Fibroblast of upper back skin (primary cell): ENCODE measurements at regions not wholly inside any gene's neighbourhood (a gene's known extent, or its start where the extent isn't known, plus 50 kb on each side); places are given as distances from the start of the nearest gene placed in this dataset.
A peak's percentile ranks its signal among the peaks of the same experiment; 100 is the strongest.
"Not testable (repeated sequence)": the region's sequence is repeated elsewhere in the genome, so short reads cannot be mapped to it uniquely, and the experiment has no call there.

Experiments used
- DNase-seq: peaks from one replicate; pipeline ENCODE4 v3.0.0-alpha.2; 2013

GRCh38 chr4:101669832-101670188 is 120.7 kb upstream of the BANK1 start:
- DNase-seq: no peak

GRCh38 chr4:101669138-101669831 is 121.2 kb upstream of the BANK1 start:
- DNase-seq: no peak

DNA sequence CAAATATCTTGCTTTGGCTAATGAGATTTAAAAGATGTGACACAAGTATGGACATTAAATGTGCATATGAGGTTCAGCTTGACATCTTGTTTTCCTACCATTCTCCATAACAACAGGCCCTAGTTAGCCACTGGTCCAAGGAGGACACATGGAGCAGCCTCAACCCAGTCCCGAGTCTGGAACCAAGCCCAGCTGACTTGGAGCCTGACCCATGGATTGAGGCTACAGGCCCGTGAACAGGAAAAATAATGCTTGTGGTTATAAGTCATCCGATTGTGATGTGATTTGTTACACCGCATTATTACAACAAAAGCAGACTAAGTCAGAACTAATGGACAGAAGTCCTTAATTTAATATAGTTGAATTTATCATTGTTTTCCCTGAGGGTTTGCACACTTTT is 123.2 kb upstream of the BANK1 start:
- peak; percentile 30 for DNase-seq

DNA sequence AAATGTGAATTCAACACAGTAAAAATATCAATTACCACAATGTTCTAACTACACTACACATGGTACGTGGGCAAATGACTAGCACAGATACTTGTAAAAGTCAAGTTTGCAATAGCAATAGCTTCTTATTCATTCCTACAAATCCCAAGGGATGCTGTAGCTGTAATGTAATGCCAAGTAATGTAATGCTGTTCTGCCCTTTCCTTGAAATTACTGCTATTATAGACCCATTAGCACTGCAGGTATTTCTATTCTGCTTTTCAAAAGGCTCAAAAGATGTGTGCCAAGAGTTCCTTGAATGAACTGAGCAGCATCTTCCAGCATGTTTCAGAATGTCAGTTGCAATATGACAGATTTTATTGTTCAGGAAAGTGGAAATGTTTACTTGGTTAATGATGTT is 129.9 kb upstream of the BANK1 start:
- DNase-seq: peak; percentile 22

GRCh38 chr4:101655857-101656256 is 134.7 kb upstream of the BANK1 start:
- no peak for DNase-seq

DNA sequence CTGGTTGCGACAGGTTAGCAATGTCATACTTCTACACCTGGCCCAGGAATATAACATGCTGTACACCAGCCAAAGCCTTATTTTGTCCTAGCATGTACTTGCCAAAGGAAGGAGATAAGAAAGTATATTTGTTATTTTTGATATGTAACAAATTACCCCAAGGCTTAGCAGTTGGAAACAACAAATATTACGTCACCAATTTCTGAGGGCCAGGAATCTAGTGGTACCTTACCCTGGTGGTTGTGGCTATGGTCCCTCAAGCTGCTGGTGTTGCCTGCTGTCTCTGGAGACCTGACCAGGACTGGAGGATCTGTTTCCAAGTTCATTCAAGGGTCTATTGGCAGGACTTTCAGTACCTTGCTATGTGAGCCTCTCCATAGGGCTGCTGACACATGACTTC is 135.5 kb upstream of the BANK1 start:
- DNase-seq: no peak

DNA sequence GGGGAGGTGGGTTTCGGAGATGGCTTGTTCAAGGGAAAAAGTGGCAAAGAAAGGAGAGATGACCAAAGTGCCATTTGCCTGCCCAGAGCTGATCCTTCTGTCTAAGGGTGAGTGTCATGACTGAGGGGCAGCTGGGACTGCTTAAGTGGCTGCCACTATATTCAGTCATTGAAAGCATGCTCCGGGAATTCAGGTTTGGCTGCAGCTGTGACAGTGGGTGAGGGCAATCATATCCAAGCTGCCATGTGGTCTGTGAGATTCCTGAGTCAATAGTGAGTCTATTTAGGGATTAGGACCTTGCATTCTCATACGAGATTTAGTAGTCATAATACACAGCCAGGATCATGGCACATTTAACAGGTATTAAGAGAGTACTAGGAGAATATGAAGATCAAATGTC is 138.8 kb upstream of the BANK1 start:
- DNase-seq: no peak

GRCh38 chr4:101649790-101650515 is 140.6 kb upstream of the BANK1 start:
- DNase-seq: peak; percentile 12

GRCh38 chr4:101647710-101648034 is 142.9 kb upstream of the BANK1 start:
- DNase-seq: no peak

- DNase-seq: no peak
Measured at GRCh38 chr4:101644516-101644915, 146.0 kb upstream of the BANK1 start.

GRCh38 chr4:101643186-101643837 is 147.2 kb upstream of the BANK1 start:
- DNase-seq: no peak

- not testable (repeated sequence) for DNase-seq
Measured at GRCh38 chr4:101632766-101633165, 157.8 kb upstream of the BANK1 start.

DNA sequence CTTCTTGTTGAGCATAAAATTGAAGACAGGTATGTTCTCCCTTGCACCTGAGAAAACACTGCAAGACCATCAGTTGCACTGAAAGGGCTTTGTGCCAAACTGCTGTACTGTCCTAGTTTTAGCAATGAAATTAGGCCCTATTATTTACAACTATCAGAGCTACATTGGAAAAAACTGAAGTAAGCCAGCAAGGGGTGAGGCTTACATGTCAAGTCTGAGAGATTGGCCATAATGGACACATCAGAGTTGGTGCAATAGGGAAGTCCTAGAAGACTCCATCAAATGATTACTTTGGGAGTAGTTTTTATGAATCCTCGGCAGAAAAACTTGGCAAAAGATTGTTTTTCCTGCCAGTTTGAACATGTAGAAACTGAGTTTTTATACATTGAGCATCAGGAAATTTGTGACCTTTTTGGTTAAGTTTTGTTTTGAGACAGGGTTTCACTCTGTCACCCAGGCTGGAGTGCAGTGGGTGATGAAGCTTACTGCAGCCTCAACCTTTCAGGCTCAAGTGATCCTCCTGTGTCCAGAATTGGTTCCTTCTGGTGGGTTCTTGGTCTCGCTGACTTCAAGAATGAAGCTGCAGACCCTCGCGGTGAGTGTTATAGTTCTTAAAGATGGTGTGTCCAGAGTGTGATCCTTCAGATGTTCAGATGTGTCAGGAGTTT is 160.1 kb upstream of the BANK1 start:
- no peak for DNase-seq

GRCh38 chr4:101621120-101621519 is 169.4 kb upstream of the BANK1 start:
- DNase-seq: peak; percentile 63

DNA sequence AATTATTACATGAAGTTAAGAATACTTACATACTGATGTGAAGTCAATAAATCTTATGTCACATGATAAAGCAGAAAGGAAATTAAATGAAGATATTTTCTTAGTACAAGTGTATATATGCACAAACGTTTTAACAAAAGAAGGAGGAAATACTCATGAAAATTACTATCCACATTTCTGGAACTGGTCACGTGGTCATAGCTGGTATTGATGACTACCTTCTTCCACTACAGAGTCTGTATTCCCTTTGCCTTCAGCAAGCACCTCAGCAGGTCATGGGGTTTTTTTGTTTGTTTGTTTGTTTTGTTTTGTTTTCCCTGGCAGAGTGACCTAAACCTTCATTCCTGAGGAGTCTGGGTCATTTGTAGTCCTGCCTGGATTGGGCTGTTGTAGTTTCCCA is 174.9 kb upstream of the BANK1 start:
- no peak for DNase-seq

- DNase-seq: not testable (repeated sequence)
Measured at GRCh38 chr4:101606989-101607388, 183.5 kb upstream of the BANK1 start.

DNA sequence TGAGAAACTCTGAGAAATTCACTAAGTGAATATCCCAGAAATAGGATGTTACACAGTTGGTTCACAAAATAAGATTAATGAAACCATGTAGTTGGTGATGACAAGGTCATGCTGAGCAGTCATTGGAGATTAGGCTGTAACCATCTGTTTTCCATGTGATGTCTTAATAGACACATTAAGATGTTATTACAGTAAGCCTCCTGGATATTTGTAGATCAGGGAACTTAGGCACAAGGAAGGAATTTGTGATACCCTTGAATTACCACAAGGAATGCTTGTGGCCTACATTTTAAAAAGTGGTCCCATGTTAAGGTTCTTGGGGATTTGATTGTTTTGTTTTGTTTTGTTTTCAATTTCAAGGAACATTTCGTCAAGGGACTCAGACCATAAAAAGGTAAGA is 185.6 kb upstream of the BANK1 start:
- DNase-seq: peak; percentile 77

GRCh38 chr4:101600287-101600686 is 190.2 kb upstream of the BANK1 start:
- peak; percentile 3 for DNase-seq

DNA sequence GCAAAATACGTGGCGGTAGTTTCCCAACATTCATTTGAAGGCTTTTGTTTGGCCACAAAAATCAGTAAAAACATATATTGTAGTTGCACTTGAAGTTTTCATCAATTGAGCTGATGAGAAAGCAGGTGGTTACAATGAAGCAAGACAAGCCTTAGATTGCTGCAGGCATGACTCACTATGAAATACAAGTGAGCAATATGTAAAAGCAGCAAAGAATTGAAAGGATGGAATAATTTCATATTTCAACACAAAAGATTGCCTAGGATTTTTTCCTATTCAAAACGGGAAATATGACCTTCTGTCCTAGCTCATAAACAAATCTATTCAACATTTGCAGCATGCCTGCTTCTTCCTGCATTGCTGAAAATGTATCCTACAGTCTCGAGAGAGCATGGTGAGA is 190.9 kb upstream of the BANK1 start:
- DNase-seq: peak; percentile 77

- DNase-seq: no peak
Measured at GRCh38 chr4:101596781-101597552, 193.6 kb upstream of the BANK1 start.

DNA sequence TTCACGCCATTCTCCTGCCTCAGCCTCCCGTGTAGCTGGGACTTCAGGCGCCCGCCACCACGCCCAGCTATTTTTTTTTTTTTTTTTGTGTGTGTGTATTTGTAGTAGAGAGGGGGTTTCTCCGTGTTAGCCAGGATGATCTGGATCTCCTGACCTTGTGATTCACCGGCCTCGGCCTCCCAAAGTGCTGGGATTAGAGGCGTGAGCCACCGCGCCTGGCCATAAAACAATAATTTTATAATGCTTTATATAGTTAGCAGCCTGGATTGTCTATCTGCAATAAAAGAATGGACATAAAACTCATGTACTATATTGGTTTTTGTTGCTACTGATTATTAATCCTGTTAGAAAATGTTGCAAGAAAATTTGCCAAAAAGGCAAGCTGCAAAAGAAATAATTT is 195.9 kb upstream of the BANK1 start:
- no peak for DNase-seq

GRCh38 chr4:101593666-101594065 is 196.9 kb upstream of the BANK1 start:
- DNase-seq: peak; percentile 2

GRCh38 chr4:101584306-101584705 is 206.2 kb upstream of the BANK1 start:
- DNase-seq: no peak
